Osteocyte (in vitro differentiated cells): ENCODE measurements at regions not wholly inside any gene's neighbourhood (a gene's known extent, or its start where the extent isn't known, plus 50 kb on each side); places are given as distances from the start of the nearest gene placed in this dataset.
A peak's percentile ranks its signal among the peaks of the same experiment; 100 is the strongest.

ENCODE experiments used
- DNase-seq: peaks from one replicate; pipeline ENCODE4 v3.0.0; 2021; ENCODE audit warnings: mixed read lengths; ENCODE audit not compliant: unreplicated experiment; ENCODE audit errors: extremely low spot score
- H3K27ac Mint-ChIP-seq: one replicate; pipeline ENCODE4 v1.8.0; 2021; ENCODE audit warnings: mild to moderate bottlenecking, mixed read lengths; ENCODE audit not compliant: unreplicated experiment
- H3K27me3 Mint-ChIP-seq: one replicate; pipeline ENCODE4 v1.8.0; 2021; ENCODE audit warnings: mixed read lengths; ENCODE audit not compliant: unreplicated experiment
- H3K36me3 Mint-ChIP-seq: one replicate; pipeline ENCODE4 v1.8.0; 2021; ENCODE audit warnings: mixed read lengths; ENCODE audit not compliant: unreplicated experiment
- H3K4me1 Mint-ChIP-seq: one replicate; pipeline ENCODE4 v1.8.0; 2021; ENCODE audit warnings: mixed read lengths; ENCODE audit not compliant: unreplicated experiment
- H3K4me3 Mint-ChIP-seq: one replicate; pipeline ENCODE4 v1.8.0; 2021; ENCODE audit warnings: mild to moderate bottlenecking, moderate library complexity, mixed read lengths; ENCODE audit not compliant: unreplicated experiment
- H3K9me3 Mint-ChIP-seq: one replicate; pipeline ENCODE4 v1.8.0; 2021; ENCODE audit warnings: mixed read lengths; ENCODE audit not compliant: unreplicated experiment
- CTCF ChIP-seq: fragments of 200-600 bp; sonication (generic); IDR thresholded peaks from 2 replicates; pipeline ENCODE4 v1.5.0; 2021; ENCODE audit warnings: antibody characterized with exemption, mild to moderate bottlenecking, moderate library complexity

- no peak for TF ChIP-seq CTCF
- no peak overlapping the region for H3K27ac Mint-ChIP-seq
- peaks cover 6% of the 10 kb centered on the region for H3K9me3 Mint-ChIP-seq
- H3K4me1 Mint-ChIP-seq, result no peaks in the 10 kb centered on the region
- no peak for DNase-seq
- H3K36me3 Mint-ChIP-seq, result no peaks in the 10 kb centered on the region
- H3K27me3 Mint-ChIP-seq, result no peaks in the 10 kb centered on the region
- no peak overlapping the region for H3K4me3 Mint-ChIP-seq
These were observed 643.2 kb downstream of the RPL10L start for GRCh38 chr14:46008348-46008747.

- Mint-ChIP-seq H3K4me3 (no peak overlapping the region), H3K9me3 (peaks cover 9% of the 10 kb centered on the region), H3K27me3 (no peaks in the 10 kb centered on the region), H3K27ac (no peak overlapping the region), H3K36me3 (no peaks in the 10 kb centered on the region), H3K4me1 (no peaks in the 10 kb centered on the region)
- DNase-seq, result no peak
- TF ChIP-seq CTCF, result no peak
These were observed 653.0 kb downstream of the RPL10L start for GRCh38 chr14:45998554-45998953.

GRCh38 chr14:45990252-45990651, 661.3 kb downstream of the RPL10L start:
- Mint-ChIP-seq H3K27me3 (no peaks in the 10 kb centered on the region), H3K4me1 (no peaks in the 10 kb centered on the region), H3K4me3 (no peak overlapping the region), H3K36me3 (no peaks in the 10 kb centered on the region), H3K9me3 (peaks cover 12% of the 10 kb centered on the region), H3K27ac (no peak overlapping the region)
- no peak for DNase-seq
- peak; percentile 11 for TF ChIP-seq CTCF

GRCh38 chr14:45976001-45976400, 675.6 kb downstream of the RPL10L start:
- Mint-ChIP-seq H3K27me3 (no peaks in the 10 kb centered on the region), H3K4me1 (no peaks in the 10 kb centered on the region), H3K9me3 (peaks cover 8% of the 10 kb centered on the region), H3K36me3 (no peaks in the 10 kb centered on the region), H3K27ac (no peak overlapping the region), H3K4me3 (no peak overlapping the region)
- TF ChIP-seq CTCF, result no peak
- no peak for DNase-seq

GRCh38 chr14:45972416-45972815, 679.2 kb downstream of the RPL10L start:
- no peak for TF ChIP-seq CTCF
- Mint-ChIP-seq H3K4me3 (no peak overlapping the region), H3K9me3 (peaks cover 19% of the 10 kb centered on the region), H3K27ac (no peak overlapping the region), H3K4me1 (no peaks in the 10 kb centered on the region), H3K36me3 (no peaks in the 10 kb centered on the region), H3K27me3 (no peaks in the 10 kb centered on the region)
- no peak for DNase-seq
